Effector memory CD8-positive, alpha-beta T cell (primary cell): ENCODE measurements at regions not wholly inside any gene's neighbourhood (a gene's known extent, or its start where the extent isn't known, plus 50 kb on each side); places are given as distances from the start of the nearest gene placed in this dataset.
"Not testable (repeated sequence)": the region's sequence is repeated elsewhere in the genome, so short reads cannot be mapped to it uniquely, and the experiment has no call there.

ENCODE experiments used
- ATAC-seq: fragments of 150-1000 bp; cut with Tn5 transposase; replicated peaks from 2 replicates; pipeline ENCODE4 v1.10.0; 2021; ENCODE audit warnings: mild to moderate bottlenecking, moderate library complexity
- DNase-seq, 3 experiments: peaks; one replicate each; pipeline ENCODE4 v3.0.0; 2021
- H3K27ac Mint-ChIP-seq, 2 donors: one replicate each; pipeline ENCODE4 v1.8.0; 2022; ENCODE audit warnings: mild to moderate bottlenecking in 2 of 2, mixed read lengths in 2 of 2, moderate library complexity in 2 of 2
- H3K27me3 Mint-ChIP-seq, 2 donors: one replicate each; pipeline ENCODE4 v1.8.0; 2022; ENCODE audit warnings: mixed read lengths in 2 of 2
- H3K36me3 Mint-ChIP-seq: one replicate; pipeline ENCODE4 v1.8.0; 2022; ENCODE audit warnings: mild to moderate bottlenecking, moderate library complexity, mixed read lengths; ENCODE audit not compliant: insufficient read depth
- H3K4me1 Mint-ChIP-seq, 2 donors: one replicate each; pipeline ENCODE4 v1.8.0; 2022; ENCODE audit warnings: low read depth in 2 of 2, mixed read lengths in 2 of 2
- H3K4me3 Mint-ChIP-seq, 2 donors: one replicate each; pipeline ENCODE4 v1.8.0; 2022; ENCODE audit warnings: mild to moderate bottlenecking in 2 of 2, mixed read lengths in 2 of 2, moderate library complexity in 2 of 2
- H3K9me3 Mint-ChIP-seq, 2 donors: one replicate each; pipeline ENCODE4 v1.8.0; 2022; ENCODE audit warnings: mixed read lengths in 2 of 2

DNA sequence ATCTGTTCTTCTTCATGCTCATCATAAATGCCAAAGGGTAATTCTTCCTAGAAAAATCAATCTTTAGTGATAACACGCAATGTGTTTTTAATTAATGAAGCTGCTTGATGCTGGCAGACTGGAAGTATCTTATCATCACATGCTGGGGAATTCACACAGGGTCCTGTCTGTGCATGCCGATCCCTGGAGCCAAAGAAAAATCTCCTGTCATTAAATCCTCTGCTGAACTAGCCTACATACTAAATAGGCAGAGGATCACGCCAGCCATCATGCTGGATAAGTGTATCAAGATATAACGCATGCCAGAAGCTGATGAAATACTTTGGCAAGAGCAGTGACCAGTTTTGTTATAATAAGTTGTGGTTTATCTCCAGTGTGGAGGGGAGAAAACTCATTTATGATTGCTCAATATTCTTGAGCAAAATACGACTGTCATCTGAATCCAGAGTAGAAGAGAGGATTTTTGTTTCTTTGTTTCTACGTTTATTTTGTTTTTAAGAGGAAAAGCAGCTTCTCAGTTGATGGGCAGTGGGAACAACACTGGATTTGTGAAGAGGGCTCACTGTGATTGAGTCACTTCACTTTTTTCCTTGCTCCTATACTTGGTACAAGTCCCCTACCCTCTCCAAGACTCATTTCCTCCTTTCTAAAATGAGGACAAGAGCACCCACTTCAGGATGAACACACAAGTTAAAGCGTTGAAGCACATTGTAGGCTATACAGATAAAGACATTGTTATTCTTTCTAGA, 649.1 kb downstream of the TNS3 start:
- no peak overlapping the region for H3K27ac Mint-ChIP-seq
- ATAC-seq (no peak), DNase-seq (no peak)
- H3K4me1 Mint-ChIP-seq: no peaks in the 10 kb centered on the region
- no peaks in the 10 kb centered on the region for H3K27me3 Mint-ChIP-seq
- no peaks in the 10 kb centered on the region for H3K36me3 Mint-ChIP-seq
- H3K9me3 Mint-ChIP-seq: peaks cover 0 to 1% of the 10 kb centered on the region in 2 donors
- no peak overlapping the region for H3K4me3 Mint-ChIP-seq

DNA sequence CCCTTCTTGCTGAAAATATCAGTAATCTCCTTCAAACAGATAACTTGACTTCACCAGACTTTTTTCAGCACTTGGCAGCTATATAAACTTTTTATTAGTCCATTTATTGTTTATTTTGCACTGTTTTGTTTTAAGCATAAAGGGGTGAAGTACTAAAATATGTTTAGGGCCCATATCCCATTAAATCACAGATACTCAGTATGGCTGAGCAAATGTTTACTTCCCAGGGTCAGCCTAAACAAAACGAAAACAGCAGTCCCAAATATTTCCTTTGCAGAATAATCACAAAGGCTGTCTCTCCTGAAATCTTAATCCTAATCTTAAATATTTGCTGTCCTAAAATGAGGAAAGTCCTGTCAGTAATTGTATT, 649.6 kb downstream of the TNS3 start:
- ATAC-seq (no peak), DNase-seq (no peak)
- H3K4me1 Mint-ChIP-seq: no peaks in the 10 kb centered on the region
- no peak overlapping the region for H3K27ac Mint-ChIP-seq
- H3K36me3 Mint-ChIP-seq: no peaks in the 10 kb centered on the region
- no peak overlapping the region for H3K4me3 Mint-ChIP-seq
- H3K9me3 Mint-ChIP-seq: no peaks in the 10 kb centered on the region
- no peaks in the 10 kb centered on the region for H3K27me3 Mint-ChIP-seq

DNA sequence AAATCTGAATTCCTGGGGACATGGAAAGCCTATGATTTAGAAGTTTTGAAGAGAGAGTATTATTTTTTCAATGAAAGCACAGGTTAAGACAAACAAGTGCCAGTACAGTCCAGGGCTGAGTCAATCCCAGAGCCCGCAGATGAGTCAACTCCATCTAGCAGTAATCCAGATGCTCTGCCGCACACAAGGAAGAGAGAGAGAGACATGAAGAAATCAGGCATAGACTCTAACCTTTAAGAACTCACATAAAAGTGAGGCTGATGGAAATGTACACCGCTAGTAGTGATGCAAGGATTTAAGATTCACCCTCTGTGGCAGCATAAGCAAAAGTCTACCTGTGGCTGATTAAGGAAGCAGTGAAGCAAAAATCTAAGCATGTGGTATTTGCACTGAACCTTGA, 651.5 kb downstream of the TNS3 start:
- H3K4me3 Mint-ChIP-seq: no peak overlapping the region
- H3K4me1 Mint-ChIP-seq: no peaks in the 10 kb centered on the region
- no peak overlapping the region for H3K27ac Mint-ChIP-seq
- no peaks in the 10 kb centered on the region for H3K36me3 Mint-ChIP-seq
- DNase-seq (no peak), ATAC-seq (no peak)
- H3K27me3 Mint-ChIP-seq: no peaks in the 10 kb centered on the region
- H3K9me3 Mint-ChIP-seq: no peaks in the 10 kb centered on the region

DNA sequence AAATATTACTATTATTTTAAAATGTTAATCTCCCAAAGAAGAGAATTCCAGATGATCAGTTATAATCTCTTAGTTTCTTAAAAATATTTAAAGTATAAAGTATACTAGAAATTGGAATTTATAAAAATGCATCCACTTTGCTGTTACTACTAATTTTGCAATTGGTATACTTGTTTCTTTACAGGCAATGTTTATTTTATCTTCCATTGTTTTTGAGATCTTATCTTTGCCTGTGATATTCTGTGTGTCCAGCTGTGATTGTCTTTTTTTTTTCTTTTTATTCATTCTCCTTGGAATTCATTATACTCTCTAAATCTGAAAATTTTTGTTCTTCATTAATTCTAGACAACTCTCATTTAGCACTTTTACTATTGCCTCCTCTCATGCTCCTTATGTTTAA, 652.6 kb downstream of the TNS3 start:
- DNase-seq (no peak), ATAC-seq (no peak)
- H3K4me1 Mint-ChIP-seq: no peaks in the 10 kb centered on the region
- H3K36me3 Mint-ChIP-seq: no peaks in the 10 kb centered on the region
- no peaks in the 10 kb centered on the region for H3K27me3 Mint-ChIP-seq
- H3K4me3 Mint-ChIP-seq: no peak overlapping the region
- H3K27ac Mint-ChIP-seq: no peak overlapping the region
- peaks cover 0 to 9% of the 10 kb centered on the region in 2 donors for H3K9me3 Mint-ChIP-seq

DNA sequence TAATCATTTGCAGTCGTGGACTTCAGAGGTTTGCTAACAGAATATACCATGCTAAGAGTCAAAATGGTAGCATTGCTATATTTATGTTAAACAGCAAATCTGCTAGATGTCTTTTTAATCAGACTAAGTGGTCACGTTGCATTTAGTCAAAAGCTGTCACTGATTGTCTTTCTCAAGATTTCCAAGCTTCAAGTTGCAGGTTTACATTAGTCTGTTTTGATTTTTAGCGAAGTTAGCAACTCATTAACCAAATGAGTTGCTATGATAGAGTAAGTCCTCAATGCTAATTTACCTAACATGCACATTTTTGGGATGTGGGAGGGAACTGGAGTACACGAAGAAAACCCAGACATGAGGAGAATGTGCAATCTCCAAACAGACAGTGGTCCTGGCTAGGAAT, 653.2 kb downstream of the TNS3 start:
- no peak overlapping the region for H3K4me3 Mint-ChIP-seq
- H3K27ac Mint-ChIP-seq: no peak overlapping the region
- no peak for DNase-seq
- H3K36me3 Mint-ChIP-seq: no peaks in the 10 kb centered on the region
- no peak for ATAC-seq
- peaks cover 0 to 10% of the 10 kb centered on the region in 2 donors for H3K9me3 Mint-ChIP-seq
- H3K4me1 Mint-ChIP-seq: no peaks in the 10 kb centered on the region
- no peaks in the 10 kb centered on the region for H3K27me3 Mint-ChIP-seq

DNA sequence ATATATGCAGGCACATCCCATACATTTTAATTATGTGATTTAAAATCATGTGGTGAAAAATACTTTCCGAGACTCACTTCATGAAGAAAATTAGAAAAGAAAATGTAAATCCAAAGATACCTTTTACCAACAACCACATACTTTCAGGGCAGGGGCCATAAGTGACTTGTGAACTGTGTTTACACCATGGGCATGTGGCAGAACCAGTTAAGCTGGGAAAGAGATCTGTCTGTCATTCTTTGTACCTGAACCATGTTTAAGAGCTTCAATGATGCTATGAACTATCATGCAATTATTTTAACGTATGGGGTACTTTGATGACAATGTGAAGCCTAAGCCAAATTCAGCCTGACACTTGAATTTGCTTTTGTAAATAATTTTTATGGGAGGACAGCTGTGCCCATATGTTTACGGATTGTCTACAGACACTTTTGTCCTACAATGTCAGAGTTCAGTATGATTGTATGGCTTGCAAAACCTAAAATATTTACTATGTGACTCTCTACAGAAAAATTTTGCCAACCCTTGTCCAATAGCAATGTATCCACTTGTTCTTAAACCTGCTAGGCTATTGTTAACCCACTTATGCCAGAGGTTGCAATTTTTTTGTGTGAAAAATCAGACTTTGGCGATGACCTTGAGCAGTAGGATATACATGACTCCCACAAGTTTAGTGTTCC, 654.6 kb downstream of the TNS3 start:
- no peak for DNase-seq
- Mint-ChIP-seq H3K9me3 (peaks cover 4 to 10% of the 10 kb centered on the region in 2 donors), H3K36me3 (no peaks in the 10 kb centered on the region), H3K4me3 (no peak overlapping the region), H3K4me1 (no peaks in the 10 kb centered on the region), H3K27me3 (no peaks in the 10 kb centered on the region), H3K27ac (no peak overlapping the region)
- ATAC-seq: no peak

DNA sequence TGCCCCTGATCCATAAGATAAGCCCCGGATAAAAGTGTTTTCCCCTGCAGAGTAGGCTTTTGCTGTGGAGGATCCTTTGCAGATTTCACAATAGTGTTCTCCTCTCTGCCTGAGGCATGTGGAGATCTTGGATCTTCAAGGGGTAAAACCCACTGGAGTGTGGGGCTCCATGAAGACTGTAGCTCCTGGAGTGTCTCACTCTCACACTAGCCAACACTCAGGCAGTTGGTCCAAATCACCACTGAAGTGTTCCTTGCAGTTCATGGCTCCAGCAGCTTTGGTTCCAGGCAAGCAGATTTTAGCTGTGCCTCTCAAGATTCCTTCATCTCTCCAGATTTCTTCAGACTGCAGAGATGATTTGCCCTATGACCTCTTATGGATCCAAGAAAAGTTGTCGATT, 665.3 kb downstream of the TNS3 start:
- H3K36me3 Mint-ChIP-seq: no peaks in the 10 kb centered on the region
- ATAC-seq: no peak
- no peaks in the 10 kb centered on the region for H3K27me3 Mint-ChIP-seq
- H3K9me3 Mint-ChIP-seq: peaks cover 0 to 6% of the 10 kb centered on the region in 2 donors
- no peak for DNase-seq
- no peaks in the 10 kb centered on the region for H3K4me1 Mint-ChIP-seq
- no peak overlapping the region for H3K4me3 Mint-ChIP-seq
- no peak overlapping the region for H3K27ac Mint-ChIP-seq

DNA sequence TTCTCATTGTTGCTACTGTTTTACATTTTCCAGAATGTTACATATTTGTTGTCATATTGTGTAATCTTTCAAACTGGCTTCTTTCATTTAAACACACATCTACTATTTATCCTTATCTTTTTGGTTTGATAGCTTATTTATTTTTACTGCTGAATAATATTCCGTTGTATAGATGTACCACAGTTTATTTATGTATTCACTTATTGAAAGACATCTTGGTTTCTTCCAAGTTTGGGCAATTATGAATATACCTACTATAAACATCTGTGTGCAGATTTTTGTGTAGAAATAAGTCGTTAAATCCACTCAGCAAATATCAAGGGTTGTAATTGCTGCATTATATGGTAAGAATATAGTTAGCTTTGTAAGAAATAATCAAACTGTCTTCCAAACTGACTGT, 669.2 kb downstream of the TNS3 start:
- no peak for DNase-seq
- peaks cover 0 to 9% of the 10 kb centered on the region in 2 donors for H3K9me3 Mint-ChIP-seq
- H3K4me1 Mint-ChIP-seq: no peaks in the 10 kb centered on the region
- ATAC-seq: no peak
- H3K36me3 Mint-ChIP-seq: no peaks in the 10 kb centered on the region
- H3K4me3 Mint-ChIP-seq: no peak overlapping the region
- H3K27ac Mint-ChIP-seq: no peak overlapping the region
- no peaks in the 10 kb centered on the region for H3K27me3 Mint-ChIP-seq

DNA sequence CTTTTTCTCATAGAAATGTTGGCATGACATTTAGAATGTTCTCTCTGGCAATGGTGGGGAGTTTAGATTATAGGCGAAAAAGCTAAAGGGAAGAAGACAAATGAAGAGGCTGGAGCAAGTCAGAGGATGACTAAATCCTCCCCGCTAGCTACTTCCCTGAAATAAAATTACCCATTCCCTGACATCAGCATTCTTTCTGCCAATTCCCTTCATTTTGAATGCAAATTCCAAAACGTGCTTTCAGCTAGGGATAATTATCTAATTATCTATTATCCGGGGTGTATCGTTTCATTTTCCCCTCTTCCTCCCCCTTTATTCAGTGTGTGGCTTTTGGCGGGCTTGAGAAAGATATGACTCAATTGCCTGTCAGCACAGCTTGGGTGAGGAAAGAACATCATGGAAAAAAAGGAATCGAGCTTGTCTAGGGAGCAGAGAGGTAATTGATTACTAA, 672.3 kb downstream of the TNS3 start:
- DNase-seq (no peak), ATAC-seq (no peak)
- Mint-ChIP-seq H3K36me3 (no peaks in the 10 kb centered on the region), H3K4me1 (no peaks in the 10 kb centered on the region), H3K4me3 (no peak overlapping the region), H3K9me3 (peaks cover 0 to 6% of the 10 kb centered on the region in 2 donors), H3K27ac (no peak overlapping the region), H3K27me3 (no peaks in the 10 kb centered on the region)

DNA sequence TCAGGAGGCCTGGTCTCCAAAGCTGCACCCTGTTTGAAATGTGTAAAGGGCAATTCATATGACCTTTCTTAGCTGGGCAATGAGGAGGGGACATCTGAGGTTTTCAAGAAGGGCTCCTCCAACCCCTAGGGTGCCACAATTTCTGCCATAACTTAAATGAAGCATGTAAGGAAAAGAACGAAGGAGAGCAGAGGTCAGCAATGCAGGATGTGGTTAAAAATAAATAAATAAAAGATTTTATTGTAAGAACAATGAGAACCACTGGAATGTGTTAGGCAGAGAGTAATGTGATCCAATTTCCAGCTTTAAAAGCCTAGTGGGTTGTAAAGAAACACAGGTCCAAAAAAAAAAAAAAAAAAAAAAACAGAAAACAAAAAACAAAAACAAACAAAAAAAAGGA, 673.1 kb downstream of the TNS3 start:
- Mint-ChIP-seq H3K27ac (no peak overlapping the region), H3K4me1 (no peaks in the 10 kb centered on the region), H3K4me3 (no peak overlapping the region), H3K9me3 (peaks cover 0 to 5% of the 10 kb centered on the region in 2 donors), H3K36me3 (no peaks in the 10 kb centered on the region), H3K27me3 (no peaks in the 10 kb centered on the region)
- DNase-seq (no peak), ATAC-seq (no peak)

DNA sequence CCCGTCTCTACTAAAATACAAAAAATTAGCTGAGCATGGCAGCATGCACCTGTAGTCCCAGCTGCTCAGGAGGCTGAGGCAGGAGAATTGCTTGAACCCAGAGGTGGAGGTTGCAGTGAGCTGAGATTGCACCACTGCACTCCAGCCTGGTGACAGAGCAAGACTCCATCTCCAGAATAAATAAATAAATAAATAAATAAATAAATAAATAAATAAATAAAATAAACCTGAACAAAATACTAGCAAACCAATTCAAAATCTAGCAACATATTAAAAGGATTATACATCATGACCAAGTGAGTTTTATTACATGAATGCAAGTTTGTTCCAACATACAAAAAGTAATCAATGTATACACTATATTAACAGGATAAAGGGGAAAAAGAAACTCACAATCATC, 677.4 kb downstream of the TNS3 start:
- not testable (repeated sequence) for H3K4me3 Mint-ChIP-seq, ATAC-seq, H3K27me3 Mint-ChIP-seq, H3K27ac Mint-ChIP-seq, H3K4me1 Mint-ChIP-seq, H3K36me3 Mint-ChIP-seq, DNase-seq
- H3K9me3 Mint-ChIP-seq: peaks cover 9 to 12% of the 10 kb centered on the region in 2 donors

DNA sequence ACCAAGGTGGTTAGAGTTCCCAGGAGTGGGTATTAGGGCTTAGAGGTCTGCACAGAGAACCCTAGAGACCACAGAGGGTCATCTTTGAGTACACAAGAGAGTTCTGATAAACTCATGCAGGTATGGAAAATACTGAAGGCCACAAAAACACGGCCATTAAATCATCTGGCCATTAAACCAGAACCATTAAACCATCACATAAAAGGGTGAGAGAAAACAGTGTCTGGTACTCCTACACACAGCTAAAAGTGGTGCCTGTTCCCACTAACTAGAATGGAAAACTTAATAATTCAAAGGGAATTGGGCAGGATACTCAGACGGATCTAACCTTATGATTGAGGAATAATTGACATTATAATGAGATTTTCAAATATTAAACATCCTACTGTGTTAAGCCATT, 679.4 kb downstream of the TNS3 start:
- Mint-ChIP-seq H3K36me3 (no peaks in the 10 kb centered on the region), H3K27ac (no peak overlapping the region), H3K9me3 (peaks cover 13 to 17% of the 10 kb centered on the region in 2 donors), H3K27me3 (no peaks in the 10 kb centered on the region), H3K4me1 (no peaks in the 10 kb centered on the region), H3K4me3 (no peak overlapping the region)
- ATAC-seq: no peak
- DNase-seq: no peak

DNA sequence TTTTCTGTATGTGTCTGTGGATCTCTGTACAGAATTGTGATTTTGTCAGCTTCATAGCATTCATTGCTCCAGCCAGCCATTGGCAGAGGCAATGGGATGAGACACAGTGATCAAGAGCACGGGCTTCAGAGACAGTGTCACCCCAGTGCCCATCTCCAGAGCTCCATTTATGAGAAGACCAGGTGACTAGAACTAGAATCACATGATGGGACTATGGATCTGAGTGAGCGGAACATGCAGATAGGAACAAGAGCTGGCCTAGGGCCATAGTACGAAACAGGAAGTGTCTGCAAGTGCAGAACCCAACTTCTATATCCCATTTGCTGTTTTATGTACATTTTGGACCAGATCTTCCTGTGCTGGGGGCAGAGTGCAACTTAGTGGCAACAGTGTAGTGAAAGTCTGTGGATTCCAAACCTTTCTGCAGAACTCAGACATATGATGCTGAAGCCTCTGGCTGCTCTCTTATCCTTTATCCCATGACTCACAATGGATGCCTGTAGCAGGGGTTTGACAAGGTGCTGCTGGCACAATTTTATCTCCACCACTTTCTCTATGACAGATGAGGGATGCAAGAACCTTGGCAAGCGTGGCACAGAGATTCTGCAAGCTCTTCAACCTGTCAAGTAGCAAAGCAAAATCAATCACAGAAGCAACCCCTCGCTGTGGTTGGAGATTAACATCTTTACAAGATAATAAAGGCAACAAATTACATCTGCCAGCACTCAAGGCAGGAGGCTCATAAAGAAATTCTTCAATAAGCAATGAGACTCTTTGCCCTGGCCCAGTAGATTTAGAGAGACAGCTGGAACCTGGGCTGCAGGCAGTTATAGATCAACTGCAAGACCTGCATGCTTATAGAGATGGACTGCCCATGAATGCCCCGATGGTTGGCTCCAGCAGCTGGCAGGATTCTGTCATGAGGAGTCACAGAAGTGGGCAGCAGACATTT, 681.3 kb downstream of the TNS3 start:
- Mint-ChIP-seq H3K4me1 (no peaks in the 10 kb centered on the region), H3K27me3 (no peaks in the 10 kb centered on the region), H3K9me3 (peaks cover 11 to 17% of the 10 kb centered on the region in 2 donors), H3K27ac (no peak overlapping the region), H3K36me3 (no peaks in the 10 kb centered on the region), H3K4me3 (no peak overlapping the region)
- no peak for ATAC-seq
- no peak for DNase-seq
